ENCODE measurements at regions not wholly inside any gene's neighbourhood (a gene's known extent, or its start where the extent isn't known, plus 50 kb on each side); places are given as distances from the start of the nearest gene placed in this dataset.

DNA sequence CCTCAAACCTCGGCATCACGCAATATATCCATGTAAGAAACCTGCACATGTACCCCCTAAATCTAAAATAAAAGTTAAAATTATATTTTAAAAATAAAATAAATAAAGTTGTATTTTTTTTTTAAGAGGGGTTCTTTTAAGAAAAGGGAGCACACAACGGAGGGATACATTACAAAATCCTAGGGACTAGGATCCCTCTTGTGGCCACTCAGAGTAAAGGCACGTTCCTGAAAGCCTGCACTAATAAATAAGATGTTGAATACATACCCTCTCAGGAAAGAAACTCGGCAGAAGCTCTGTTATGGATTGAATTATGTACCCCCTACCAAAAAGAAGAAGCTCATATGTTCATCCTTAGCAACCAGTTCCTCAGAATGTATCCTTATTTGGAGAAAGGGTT lies 50.9 kb upstream of the PRDX4 start:
- TF ChIP-seq, protein P1, sequence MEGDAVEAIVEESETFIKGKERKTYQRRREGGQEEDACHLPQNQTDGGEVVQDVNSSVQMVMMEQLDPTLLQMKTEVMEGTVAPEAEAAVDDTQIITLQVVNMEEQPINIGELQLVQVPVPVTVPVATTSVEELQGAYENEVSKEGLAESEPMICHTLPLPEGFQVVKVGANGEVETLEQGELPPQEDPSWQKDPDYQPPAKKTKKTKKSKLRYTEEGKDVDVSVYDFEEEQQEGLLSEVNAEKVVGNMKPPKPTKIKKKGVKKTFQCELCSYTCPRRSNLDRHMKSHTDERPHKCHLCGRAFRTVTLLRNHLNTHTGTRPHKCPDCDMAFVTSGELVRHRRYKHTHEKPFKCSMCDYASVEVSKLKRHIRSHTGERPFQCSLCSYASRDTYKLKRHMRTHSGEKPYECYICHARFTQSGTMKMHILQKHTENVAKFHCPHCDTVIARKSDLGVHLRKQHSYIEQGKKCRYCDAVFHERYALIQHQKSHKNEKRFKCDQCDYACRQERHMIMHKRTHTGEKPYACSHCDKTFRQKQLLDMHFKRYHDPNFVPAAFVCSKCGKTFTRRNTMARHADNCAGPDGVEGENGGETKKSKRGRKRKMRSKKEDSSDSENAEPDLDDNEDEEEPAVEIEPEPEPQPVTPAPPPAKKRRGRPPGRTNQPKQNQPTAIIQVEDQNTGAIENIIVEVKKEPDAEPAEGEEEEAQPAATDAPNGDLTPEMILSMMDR (IDR thresholded peaks at IDR 0.05) = peak; percentile 61; the same call in 1 of the 2 replicates
- no peak for TF ChIP-seq POLR2AphosphoS5 (IDR thresholded peaks at IDR 0.05; ENCODE audit: low read depth, low read length)
